ENCODE measurements at regions not wholly inside any gene's neighbourhood (a gene's known extent, or its start where the extent isn't known, plus 50 kb on each side); places are given as distances from the start of the nearest gene placed in this dataset.

GRCh38 chr1:232108598-232108997 lies 482.0 kb downstream of the DISC1 start (continued):
- TF ChIP-seq USF2 (IDR thresholded peaks at IDR 0.05; ENCODE audit: borderline replicate concordance, low read depth, low read length), result no peak
- TF ChIP-seq YY1 (IDR thresholded peaks at IDR 0.05; ENCODE audit: low read depth), result no peak
- no peak for TF ChIP-seq TCF12 (IDR thresholded peaks at IDR 0.05)
- TF ChIP-seq EZH2phosphoT487 (IDR thresholded peaks at IDR 0.05; ENCODE audit: borderline replicate concordance, low read depth), result no peak
- no peak for TF ChIP-seq MAX (IDR thresholded peaks at IDR 0.05; ENCODE audit: low read depth)
- TF ChIP-seq TEAD4 (IDR thresholded peaks at IDR 0.05; ENCODE audit: borderline replicate concordance, insufficient read depth), result no peak

GRCh38 chr1:232106415-232106814 lies 479.8 kb downstream of the DISC1 start:
- Histone ChIP-seq H3K27ac (ENCODE audit: low read depth in 2 of 2, low read length in 1 of 2) (no peak overlapping the region), H3K9ac (no peak overlapping the region), H3K36me3 (replicated peaks in 1 of 2; ENCODE audit: control insufficient read depth in 1 of 2, insufficient read depth in 2 of 2, low read length in 1 of 2) (no peaks in the 10 kb centered on the region), H3K4me1 (ENCODE audit: control insufficient read depth in 1 of 2, insufficient read depth in 2 of 2, low read depth in 1 of 2, low read length in 1 of 2) (peaks cover 0 to 3% of the 10 kb centered on the region in 2 experiments; a peak in 1 of 4 replicates), H3K9me2 (no peaks in the 10 kb centered on the region), H3K4me3 (ENCODE audit: low read depth in 2 of 2, low read length in 1 of 2) (no peak overlapping the region), H3K4me2 (no peak overlapping the region), H2AFZ (ENCODE audit: low read depth) (no peak overlapping the region), H3K27me3 (ENCODE audit: insufficient read depth) (no peaks in the 10 kb centered on the region), H4K20me1 (ENCODE audit: insufficient read depth) (no peaks in the 10 kb centered on the region), H3K79me2 (ENCODE audit: insufficient read depth) (no peaks in the 10 kb centered on the region), H3K9me3 (no peaks in the 10 kb centered on the region), H3F3A (replicated peaks; ENCODE audit: insufficient read depth) (no peaks in the 10 kb centered on the region)
- 64% methylated on average over 4 of the region's 4 CpGs for WGBS (ENCODE audit: low lambda C conversion rate)
- ChIA-PET CTCF (interaction anchor here (1.4 kb wide), 1 partner anchor 28 kb away, joined by 5 read pairs; no protein-coding TSS in a partner anchor), POLR2A (no interaction called here)
- TF ChIP-seq TCF12 (IDR thresholded peaks at IDR 0.05) (no peak), TEAD4 (IDR thresholded peaks at IDR 0.05; ENCODE audit: borderline replicate concordance, insufficient read depth) (no peak), SIN3A (IDR thresholded peaks at IDR 0.05; ENCODE audit: borderline replicate concordance, low read depth, low read length) (no peak), GABPA (IDR thresholded peaks at IDR 0.05; ENCODE audit: low read depth) (no peak), FOSL2 (IDR thresholded peaks at IDR 0.05; ENCODE audit: borderline replicate concordance, low read depth) (no peak), POLR2AphosphoS5 (IDR thresholded peaks at IDR 0.05; ENCODE audit: low read depth, low read length) (no peak), RXRA (IDR thresholded peaks at IDR 0.05; ENCODE audit: borderline replicate concordance, low read depth) (no peak), ELF1 (IDR thresholded peaks at IDR 0.05) (no peak), SMC3 (IDR thresholded peaks at IDR 0.05; ENCODE audit: low read depth, low read length) (no peak), EZH2phosphoT487 (IDR thresholded peaks at IDR 0.05; ENCODE audit: borderline replicate concordance, low read depth) (no peak), CTCF (IDR thresholded peaks at IDR 0.05) (no peak), EP300 (IDR thresholded peaks at IDR 0.05; ENCODE audit: borderline replicate concordance in 1 of 2, low read depth in 1 of 2, low read length in 1 of 2) (no peak), IRF3 (IDR thresholded peaks at IDR 0.05; ENCODE audit: low read depth, low read length) (no peak), RAD21 (IDR thresholded peaks at IDR 0.05; ENCODE audit: low read length) (no peak), PBX3 (IDR thresholded peaks at IDR 0.05) (no peak), NFIC (IDR thresholded peaks at IDR 0.05; ENCODE audit: borderline replicate concordance) (no peak), GATA2 (CRISPR knock-in tag; IDR thresholded peaks at IDR 0.05) (no peak), CHD2 (IDR thresholded peaks at IDR 0.05; ENCODE audit: low read length, partially characterized antibody) (no peak), MEF2A (IDR thresholded peaks at IDR 0.05; ENCODE audit: borderline replicate concordance, low read depth) (no peak)
- no peak for DNase-seq

All from SK-N-SH (cell line).